NCI-H1694 treated with DMSO at 0.1 percent for 48 hours (cell line): ENCODE measurements at regions not wholly inside any gene's neighbourhood (a gene's known extent, or its start where the extent isn't known, plus 50 kb on each side); places are given as distances from the start of the nearest gene placed in this dataset.

Experiments used
- DNase-seq: peaks from one replicate; lab custom pipeline; 2025; lab: John Stamatoyannopoulos, UW

GRCh38 chr1:239676522-239677273 is 290.3 kb downstream of the CHRM3 start:
- no peak for DNase-seq

- no peak for DNase-seq
These were observed 291.0 kb downstream of the CHRM3 start for GRCh38 chr1:239677362-239677761.

DNA sequence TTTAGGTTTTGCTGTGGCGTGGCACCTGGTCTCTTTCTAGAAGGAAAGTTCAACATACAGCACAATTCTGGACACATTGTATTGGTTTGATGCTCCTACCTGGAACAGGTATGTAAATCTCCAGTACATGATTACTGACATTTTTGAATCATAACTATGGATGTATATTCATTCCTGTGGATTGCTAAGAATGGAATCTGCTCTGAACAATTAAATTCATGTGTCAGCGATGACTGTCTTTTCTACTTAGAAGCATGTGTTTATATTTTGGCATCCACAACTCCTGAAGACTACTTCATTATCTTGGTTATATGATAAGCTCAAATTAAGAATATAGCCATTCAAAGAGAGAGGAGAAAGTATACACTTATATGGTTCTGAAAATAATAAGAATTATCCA is 291.8 kb downstream of the CHRM3 start:
- DNase-seq = no peak

- no peak for DNase-seq
These were observed 295.7 kb downstream of the CHRM3 start for GRCh38 chr1:239682046-239682445.

DNA sequence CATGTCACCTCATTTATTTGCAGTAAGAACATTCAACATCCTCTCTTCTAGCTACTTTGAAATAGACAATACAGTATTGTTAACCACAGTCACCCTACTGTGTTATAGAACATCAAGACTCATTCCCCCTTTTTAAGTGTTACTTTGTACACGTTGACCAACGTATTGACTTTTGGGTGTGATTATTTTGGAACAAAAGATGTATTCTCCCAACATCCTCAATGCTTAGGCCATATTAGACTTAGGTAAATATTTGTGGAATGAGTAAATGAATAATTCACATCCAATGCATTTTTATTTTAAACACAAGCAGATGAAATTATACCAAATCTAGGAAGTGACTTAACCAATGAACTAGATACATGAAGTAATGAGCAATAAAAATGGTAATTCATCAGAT is 296.6 kb downstream of the CHRM3 start:
- no peak for DNase-seq

DNA sequence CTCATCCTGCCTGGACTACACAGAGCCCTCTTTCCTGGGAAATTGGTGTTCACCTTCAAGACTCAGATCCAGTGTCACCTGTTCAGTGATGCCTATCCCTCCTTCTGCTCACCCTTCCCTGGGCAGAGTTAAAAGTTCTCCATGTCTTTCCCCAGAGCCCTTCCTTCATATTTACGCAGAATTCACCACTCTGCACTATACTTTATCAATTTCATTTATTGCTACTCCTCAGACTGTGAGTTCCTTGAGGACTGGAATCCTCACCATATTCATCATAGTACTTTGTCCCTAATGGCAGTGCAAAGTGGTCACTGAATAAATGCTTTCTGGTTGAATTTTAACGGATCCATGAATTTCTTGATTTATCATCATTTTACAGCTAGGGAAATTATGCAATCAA is 300.0 kb downstream of the CHRM3 start:
- DNase-seq = no peak

GRCh38 chr1:239696317-239696716 is 309.9 kb downstream of the CHRM3 start:
- DNase-seq = no peak

GRCh38 chr1:239700667-239701066 is 314.3 kb downstream of the CHRM3 start:
- DNase-seq = no peak

GRCh38 chr1:239703075-239703474 is 316.7 kb downstream of the CHRM3 start:
- no peak for DNase-seq

DNA sequence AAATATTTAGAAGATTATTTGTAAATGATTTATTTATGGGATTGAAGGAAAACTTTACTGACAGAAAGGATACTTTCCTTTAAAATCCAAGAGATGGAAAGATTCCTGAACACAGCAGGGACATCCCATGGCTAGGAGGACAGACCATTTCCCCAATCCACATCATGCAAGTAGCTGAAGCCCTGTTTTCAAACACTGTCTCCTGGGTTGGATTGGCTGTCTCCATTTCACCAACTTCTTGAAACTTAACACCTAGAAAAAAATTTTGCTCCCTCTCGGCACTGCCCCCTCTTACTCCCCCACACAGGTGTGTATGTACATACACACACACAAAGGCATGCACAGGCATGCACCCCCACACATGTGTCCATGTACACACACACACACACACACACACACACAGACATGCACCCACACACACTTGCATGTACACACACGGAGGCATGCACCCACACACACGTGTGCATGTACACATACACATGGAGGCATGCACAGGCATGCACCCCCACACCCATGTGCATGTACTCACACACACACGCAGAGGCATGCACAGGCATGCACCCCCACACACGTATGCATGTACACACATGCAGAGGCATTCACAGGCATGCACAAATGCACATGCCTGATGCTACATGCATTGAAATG is 320.0 kb downstream of the CHRM3 start:
- DNase-seq = no peak

DNA sequence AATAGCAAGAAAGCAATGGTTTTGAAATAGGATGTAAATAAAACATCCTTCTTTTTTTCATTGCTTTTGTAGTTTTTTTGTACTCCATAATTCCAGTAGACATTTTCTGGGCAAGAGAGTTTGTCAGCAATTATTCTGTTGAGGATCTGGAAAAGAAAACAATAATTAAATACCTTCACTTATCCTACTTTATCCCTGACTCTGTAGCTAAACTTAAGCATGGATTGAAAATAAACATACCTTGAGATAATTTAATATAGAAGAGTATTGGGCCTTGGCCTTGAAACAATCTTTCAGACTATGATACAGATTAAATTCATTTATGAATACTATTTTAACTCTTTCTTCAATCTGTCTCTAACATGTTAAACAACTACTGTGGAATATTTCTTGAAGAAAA is 321.2 kb downstream of the CHRM3 start:
- DNase-seq = no peak

GRCh38 chr1:239708622-239709021 is 322.3 kb downstream of the CHRM3 start:
- no peak for DNase-seq

GRCh38 chr1:239711768-239712167 is 325.4 kb downstream of the CHRM3 start:
- DNase-seq = no peak

- DNase-seq = no peak
These were observed 330.9 kb downstream of the CHRM3 start for GRCh38 chr1:239717097-239717917.

GRCh38 chr1:239717918-239718184 is 331.5 kb downstream of the CHRM3 start:
- DNase-seq = no peak

DNA sequence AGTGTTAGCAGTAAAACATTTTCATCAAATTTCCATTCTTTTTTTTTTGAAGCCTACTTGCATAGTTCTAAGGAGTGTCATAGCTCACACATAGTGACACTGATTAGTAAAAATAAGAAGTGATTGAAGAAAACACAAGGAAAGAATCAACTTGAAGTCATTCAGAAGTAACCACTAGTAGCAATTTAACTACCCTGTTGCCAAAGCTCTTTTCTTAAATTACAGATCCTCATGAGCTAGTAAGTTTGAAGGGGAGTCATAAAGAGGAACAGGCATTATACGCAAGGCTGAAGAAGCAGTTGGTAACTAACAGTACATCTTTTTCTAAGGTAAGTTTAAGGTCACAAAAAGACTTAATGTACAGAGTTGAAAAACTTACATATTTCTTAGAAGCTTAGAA is 332.2 kb downstream of the CHRM3 start:
- no peak for DNase-seq

DNA sequence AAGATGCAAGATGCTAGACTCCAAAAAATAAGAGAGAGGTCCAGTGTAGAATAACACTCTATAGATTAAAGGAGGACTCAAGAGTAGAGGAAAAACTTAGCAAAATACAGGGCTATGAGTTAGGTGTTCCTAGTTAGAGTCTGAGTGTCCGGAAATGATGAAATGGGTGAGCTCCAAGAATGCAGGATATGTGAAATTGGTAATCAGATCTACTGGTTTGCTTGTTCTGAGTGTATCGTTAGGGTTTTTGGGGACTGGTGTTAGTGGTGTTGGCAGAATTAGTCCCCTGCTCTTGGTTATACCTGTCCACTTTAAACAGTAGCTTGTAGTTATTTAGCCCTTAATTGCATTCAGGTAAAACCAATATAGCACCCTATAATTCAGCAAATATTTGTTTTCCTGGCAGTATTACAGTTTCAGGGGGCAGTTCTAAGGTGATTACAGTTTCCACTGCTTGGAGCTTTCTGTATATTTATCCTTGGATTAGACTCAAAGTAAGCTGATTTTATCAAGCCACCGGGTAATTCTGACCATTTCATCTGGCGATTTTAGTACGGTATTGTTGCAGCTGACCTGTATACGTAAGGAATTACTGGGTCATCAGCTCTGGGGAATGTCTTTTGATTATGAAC is 332.7 kb downstream of the CHRM3 start:
- no peak for DNase-seq

DNA sequence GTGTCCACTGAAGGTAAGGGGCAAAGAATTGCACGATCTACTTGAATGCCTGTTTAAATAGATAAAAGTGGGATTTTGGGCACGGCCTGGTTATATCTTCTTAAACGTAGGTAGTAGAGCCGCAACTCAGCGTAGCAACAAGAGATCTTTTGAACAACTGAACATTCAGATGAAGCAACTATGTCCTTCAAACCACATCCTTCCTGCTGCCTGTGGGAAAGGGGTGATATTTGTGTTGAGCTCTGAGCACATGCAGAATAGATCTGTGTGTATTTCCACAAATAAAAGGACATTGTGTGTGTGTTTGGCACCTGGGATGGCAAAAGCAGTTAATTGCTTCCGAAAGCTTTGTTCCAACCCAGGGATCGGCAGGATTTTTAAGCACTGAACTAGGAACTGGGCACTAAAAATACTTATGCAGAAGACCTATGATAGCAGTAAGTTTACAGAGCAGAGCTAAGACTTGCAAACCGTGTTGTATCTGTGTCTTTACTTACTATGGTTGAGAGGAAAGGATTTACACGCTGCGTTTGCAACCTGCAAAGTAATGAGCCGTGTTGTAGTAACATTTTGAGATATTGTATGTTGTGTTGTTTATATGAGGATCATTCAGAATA is 333.4 kb downstream of the CHRM3 start:
- no peak for DNase-seq

DNA sequence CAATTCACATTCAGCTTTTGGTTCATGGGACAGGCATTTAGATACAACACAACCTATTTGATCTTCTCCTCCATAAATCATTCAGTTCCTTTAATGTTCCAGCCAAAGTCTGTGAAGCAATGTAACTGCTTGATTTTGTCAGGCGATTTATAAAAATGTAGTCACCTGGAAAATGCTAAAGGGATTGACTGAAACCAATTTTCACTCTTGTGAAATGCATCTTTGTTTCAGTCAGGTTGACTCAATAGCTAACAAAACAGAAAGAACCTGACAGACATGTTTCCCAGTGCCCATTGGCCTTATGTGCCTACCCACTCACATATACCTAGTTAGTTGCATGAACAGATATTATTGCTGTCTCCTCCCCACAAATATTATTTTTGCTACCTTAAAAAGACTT is 335.7 kb downstream of the CHRM3 start:
- DNase-seq = no peak

DNA sequence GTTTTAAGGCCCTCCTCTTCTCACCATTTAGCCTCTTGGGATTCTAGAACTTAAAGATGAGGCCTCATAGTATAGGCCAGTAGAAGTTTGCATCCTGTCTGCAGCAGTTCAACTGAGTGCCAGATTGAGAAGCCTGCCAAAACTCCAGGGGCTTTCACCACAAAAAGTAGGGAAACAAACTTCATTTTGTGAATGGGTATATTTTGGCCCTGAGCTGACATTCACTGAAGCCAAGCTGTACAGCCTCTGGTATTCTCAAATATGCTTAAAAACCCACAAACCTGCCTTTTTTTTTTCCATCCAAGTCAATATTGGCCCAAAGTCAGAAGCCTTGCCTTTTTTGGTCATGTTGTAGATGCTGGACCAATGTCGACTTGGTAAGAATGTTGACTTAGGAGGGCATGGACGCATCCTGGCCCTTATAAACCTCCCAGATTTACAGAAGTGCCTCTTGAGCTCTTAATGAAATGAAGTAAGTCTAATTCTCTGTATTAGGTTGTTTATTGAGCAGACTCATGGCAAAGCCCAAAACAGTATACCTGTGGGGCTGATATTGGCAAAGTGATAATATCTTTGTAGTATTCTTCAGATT is 337.5 kb downstream of the CHRM3 start:
- DNase-seq = no peak

- no peak for DNase-seq
These were observed 339.0 kb downstream of the CHRM3 start for GRCh38 chr1:239725371-239725770.

DNA sequence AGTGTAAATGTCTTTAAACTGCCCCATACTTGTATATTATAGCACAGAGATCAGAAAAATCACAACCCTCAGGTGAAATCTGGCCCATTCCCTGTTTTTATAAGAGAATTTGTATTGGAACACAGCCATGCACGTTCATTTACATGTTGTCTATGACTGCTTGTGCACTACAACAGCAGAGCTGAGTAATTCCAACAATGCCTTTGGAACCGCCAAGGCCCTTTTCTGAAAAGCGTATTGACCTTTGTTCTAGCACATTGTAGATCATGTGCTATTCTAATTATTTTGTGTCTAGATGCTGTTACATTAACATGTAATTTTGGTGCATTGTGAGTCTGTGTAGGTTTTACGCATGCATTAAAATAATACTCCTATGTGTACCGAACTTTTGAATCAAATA is 339.6 kb downstream of the CHRM3 start:
- DNase-seq = no peak
